ENCODE measurements at regions not wholly inside any gene's neighbourhood (a gene's known extent, or its start where the extent isn't known, plus 50 kb on each side); places are given as distances from the start of the nearest gene placed in this dataset.

GRCh38 chr12:25328072-25328712, 77.5 kb upstream of the KRAS start:
- dilution Hi-C loops (cut with MboI; ENCODE audit: extremely low pct_ligation_motif_present, low sequenced_read_pairs) (no loop called here), intact Hi-C loops (cut with micrococcal nuclease) (loop anchor here (5.0 kb wide), 1 partner anchor 76 kb away; the partner anchor contains the start of gene KRAS)
- H3K36me3 ChIP-seq (ENCODE audit: control insufficient read depth in 2 of 2, extremely low read depth in 1 of 2, insufficient read depth in 2 of 2, low read length in 2 of 2): no peaks in the 10 kb centered on the region
- H3K9me1 ChIP-seq (replicated peaks; ENCODE audit: control insufficient read depth, extremely low read depth, insufficient read depth, low read length): no peaks in the 10 kb centered on the region
- H3K9ac ChIP-seq (replicated peaks; ENCODE audit: extremely low read depth, insufficient read depth, low read length): no peak overlapping the region
- H4K20me1 ChIP-seq (replicated peaks; ENCODE audit: control insufficient read depth, extremely low read depth, insufficient read depth, low read length): no peaks in the 10 kb centered on the region
- no peak overlapping the region for H3K4me2 ChIP-seq (ENCODE audit: insufficient read depth, low read length)
- H3K79me2 ChIP-seq (ENCODE audit: control insufficient read depth, insufficient read depth, low read length): no peaks in the 10 kb centered on the region
- no peak overlapping the region for H2AFZ ChIP-seq (ENCODE audit: low read depth, low read length)
- ChIA-PET POLR2A (no interaction called here), CTCF (interaction anchor here (1.6 kb wide), 1 partner anchor 59 kb away, joined by 5 read pairs; no protein-coding TSS in a partner anchor)
- H3K4me1 ChIP-seq (ENCODE audit: control insufficient read depth, extremely low read depth, insufficient read depth, low read length): peaks cover 4% of the 10 kb centered on the region
- H3K27ac ChIP-seq (ENCODE audit: insufficient read depth, low read depth, low read length): no peak overlapping the region
- DNase-seq (ENCODE audit: low read depth, low spot score): no peak
- TF ChIP-seq MYC (IDR thresholded peaks at IDR 0.05; ENCODE audit: low read depth, low read length) (no peak), EZH2 (IDR thresholded peaks at IDR 0.05; ENCODE audit: borderline replicate concordance, low read depth, low read length, severe bottlenecking) (no peak), POLR2A (IDR thresholded peaks at IDR 0.05; ENCODE audit: low read depth, low read length) (no peak), MAX (IDR thresholded peaks at IDR 0.05; ENCODE audit: insufficient read depth, insufficient read length) (no peak), CTCF (IDR thresholded peaks at IDR 0.05; ENCODE audit: extremely low read depth in 1 of 2, insufficient read depth in 1 of 2, low read depth in 1 of 2, low read length in 2 of 2) (no peak), FOS (IDR thresholded peaks at IDR 0.05; ENCODE audit: borderline replicate concordance, insufficient read depth, low read length) (no peak)
- no TSS peak for BruUV-seq (replicated peaks)
- no peak overlapping the region for H3K4me3 ChIP-seq (replicated peaks in 1 of 3; ENCODE audit: insufficient read depth in 1 of 3, low read depth in 1 of 3, low read length in 3 of 3)
- no peaks in the 10 kb centered on the region for H3K9me3 ChIP-seq (replicated peaks; ENCODE audit: control insufficient read depth, insufficient read depth, low read length)
- H3K27me3 ChIP-seq (ENCODE audit: control insufficient read depth in 2 of 2, insufficient read depth in 2 of 2, low read length in 2 of 2): peaks cover 6 to 11% of the 10 kb centered on the region in 2 experiments
- no peak for FAIRE-seq

Measured in endothelial cell of umbilical vein (primary cell).